GM18519 (cell line): ENCODE measurements at regions not wholly inside any gene's neighbourhood (a gene's known extent, or its start where the extent isn't known, plus 50 kb on each side); places are given as distances from the start of the nearest gene placed in this dataset.

Source experiments
- ATAC-seq: cut with Tn5 transposase; IDR thresholded peaks from one replicate; pipeline ENCODE4 v1.9.1; 2021; ENCODE audit warnings: mild to moderate bottlenecking, moderate library complexity; ENCODE audit not compliant: unreplicated experiment, low FRiP score

DNA sequence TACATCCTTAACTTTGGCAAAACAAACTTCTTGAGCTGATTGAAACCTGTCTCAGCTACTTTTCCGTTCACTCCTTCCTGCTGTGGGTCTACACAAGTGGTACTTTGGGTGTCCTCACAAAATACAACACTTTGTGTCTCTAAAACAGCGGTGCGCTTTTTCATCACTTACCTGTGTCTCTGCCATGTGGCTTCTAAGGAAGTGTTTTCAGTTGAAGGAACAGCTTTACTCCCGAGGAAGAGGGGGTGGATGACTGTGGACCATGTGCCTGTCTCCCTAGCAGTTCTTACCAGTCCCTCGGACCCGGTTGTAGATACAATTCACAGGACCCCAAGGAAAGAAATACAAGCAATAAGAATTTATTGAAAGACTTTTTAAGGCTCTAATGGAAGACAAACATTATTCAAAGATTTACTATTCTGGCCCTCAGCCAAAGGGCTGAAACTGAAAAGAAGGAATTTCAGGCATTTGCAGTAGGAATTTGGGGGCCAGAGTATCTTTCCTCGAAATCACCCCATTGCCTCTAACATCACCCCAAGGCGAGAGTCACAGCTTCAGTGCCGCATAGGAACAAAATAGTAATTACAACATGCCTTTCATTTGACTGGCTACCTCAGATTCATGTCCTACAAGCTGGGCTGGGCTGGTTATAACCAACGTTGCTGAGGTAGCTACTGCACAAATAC, 246.3 kb downstream of the ACTR3B start:
- no peak for ATAC-seq

- ATAC-seq: no peak
Measured at GRCh38 chr7:153006452-153006851, 246.9 kb downstream of the ACTR3B start.

GRCh38 chr7:153006911-153007310, 247.4 kb downstream of the ACTR3B start:
- no peak for ATAC-seq

DNA sequence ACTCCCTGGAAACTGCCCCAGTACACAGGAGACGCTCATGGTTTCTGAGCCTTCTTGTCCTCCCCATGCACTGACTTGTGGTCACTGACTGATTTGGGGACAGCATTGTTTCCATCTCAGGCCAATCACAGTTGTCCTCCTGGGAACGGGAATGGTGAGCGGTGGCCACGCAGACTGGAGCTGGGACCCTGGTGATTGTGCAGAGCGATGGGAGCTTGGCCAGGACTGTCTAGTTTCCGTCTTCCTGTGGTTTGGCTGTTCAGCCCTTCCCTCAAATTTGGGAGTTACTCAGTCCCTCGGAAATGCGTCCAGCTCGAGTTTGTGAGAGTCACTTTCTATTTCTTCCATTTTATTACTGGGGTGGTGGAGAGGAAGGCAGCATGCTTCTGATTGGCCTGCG, 250.9 kb downstream of the ACTR3B start:
- ATAC-seq: no peak

- no peak for ATAC-seq
Measured at GRCh38 chr7:153012203-153012602, 252.7 kb downstream of the ACTR3B start.

DNA sequence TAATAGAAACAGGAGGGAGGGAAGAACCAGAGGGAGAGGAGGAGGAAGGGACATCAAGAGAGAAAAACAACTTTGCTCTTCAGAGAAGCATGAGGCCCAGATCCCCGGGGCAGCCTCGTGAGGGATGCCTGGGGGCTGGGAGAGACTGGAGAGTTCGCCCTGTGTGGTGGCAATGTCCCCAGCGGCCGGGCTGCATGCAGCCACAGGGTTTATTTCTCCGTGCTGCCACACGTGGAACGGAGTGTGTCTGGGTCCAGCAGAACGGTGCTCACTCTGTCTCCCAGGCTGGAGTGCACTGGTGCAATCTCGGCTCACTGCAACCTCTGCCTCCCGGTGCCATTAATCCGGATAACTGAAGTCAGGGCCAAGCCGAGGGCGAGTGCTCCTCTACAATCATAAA, 257.7 kb downstream of the ACTR3B start:
- no peak for ATAC-seq

DNA sequence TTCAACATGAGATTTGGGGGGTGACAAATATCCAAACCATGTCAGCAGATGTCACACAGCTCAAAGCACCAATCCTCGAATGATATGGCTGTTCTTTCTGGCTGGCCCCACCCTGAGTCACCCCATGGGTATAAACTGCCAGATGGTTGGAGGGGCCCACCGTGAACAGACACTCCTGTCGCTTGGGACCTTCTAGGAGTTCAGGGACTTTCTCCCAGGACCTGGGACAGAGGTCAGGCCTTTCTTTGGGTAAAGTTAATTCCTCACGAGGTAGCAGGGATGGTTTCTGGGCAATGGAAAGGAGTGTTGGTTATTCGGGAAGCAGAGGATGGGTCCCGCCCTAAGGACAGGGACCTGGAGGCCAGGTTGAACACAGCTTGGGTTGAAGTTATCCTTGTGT, 262.0 kb downstream of the ACTR3B start:
- ATAC-seq: no peak

DNA sequence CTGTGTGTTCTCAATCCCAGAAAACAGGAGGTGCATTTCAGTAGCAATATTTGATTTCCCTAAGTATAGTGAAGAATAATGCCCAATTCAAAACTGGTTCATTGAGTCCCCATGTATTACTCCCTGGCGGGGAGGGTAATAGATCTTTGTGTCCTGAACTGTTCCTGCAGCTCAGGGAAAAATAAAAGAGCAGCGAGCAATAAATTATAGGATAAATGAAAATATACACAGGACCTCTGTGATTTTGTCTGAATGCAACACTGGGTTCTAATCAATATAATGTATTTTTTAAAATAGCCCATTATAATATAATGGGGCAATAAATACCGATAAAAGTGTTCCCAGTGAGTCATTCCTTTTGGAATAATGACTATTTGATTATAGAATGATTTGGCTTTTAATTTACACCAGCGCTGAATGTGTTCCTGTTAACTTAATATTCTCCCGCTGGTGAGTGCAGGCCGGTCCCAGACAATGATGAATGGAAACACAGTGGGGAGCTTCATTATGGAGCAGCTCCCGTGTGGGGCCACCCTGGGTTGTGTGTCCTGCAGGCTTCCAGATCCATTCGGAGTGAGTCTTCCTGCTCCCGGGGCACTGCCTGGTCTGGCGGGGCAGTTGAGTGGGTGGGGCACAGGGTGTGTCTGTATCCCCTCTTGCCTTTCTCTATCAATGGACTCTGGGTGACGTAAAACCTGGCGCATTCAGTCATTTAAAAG, 263.1 kb downstream of the ACTR3B start:
- ATAC-seq: no peak

DNA sequence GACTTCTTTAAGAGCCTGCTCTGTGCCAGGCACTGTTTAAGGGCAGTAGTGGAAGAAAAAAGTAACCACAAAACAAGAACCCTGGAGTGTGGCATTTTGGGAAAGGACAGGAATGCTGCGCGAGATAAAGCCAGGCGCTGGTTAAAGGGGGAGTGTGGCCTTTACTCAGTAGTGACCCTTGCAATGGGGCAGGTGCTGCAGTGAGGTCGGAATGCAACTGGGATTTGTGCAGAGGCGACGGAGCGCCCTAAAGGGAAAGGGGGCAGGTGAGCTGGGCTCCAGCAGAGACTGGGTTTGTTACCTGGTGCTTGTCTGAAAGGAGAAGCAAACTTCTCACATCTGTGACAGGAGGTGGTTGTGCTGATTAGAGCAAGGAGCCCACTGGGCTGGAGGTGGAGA, 263.6 kb downstream of the ACTR3B start:
- ATAC-seq: no peak

GRCh38 chr7:153027210-153027609, 267.7 kb downstream of the ACTR3B start:
- no peak for ATAC-seq

DNA sequence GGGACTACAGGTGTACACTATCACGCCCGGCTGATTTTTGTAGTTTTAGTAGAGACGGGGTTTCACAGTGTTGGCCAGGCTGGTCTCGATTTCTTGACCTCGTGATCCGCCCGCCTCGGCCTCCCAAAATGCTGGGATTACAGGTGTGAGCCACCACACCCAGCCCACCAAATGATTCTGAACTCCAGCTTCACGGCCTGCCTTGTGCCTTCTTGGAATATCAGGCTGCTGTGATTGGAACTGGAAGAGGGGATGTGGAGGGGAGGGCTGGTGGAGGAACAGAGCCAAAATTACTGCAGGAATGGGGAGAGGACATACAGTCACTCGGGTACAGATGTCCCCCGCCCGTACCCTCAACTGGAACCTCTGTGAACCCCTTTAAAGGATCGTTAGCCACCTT, 268.4 kb downstream of the ACTR3B start:
- no peak for ATAC-seq

GRCh38 chr7:153030976-153031375, 271.4 kb downstream of the ACTR3B start:
- ATAC-seq: no peak

DNA sequence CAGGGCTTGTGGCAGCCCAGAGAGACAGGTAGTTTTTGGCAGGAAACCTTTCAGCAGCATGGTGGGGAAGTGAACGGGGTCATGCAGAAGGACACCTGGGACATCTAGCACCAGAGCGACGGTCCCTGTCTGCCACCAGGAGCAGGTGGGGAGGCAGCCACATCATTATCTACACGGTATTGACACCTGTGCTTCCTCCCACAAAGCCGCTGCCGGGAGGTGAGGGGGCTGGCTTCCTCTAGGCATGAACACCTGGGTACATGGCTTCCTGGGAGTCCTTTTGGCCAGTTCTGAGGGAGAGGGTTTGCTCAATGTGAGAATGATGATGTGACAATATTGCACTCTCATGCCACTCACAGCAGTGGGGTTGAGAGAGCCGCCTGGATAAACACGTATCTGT, 275.2 kb downstream of the ACTR3B start:
- ATAC-seq: no peak

GRCh38 chr7:153036396-153037063, 277.0 kb downstream of the ACTR3B start:
- no peak for ATAC-seq

- ATAC-seq: no peak
Measured at GRCh38 chr7:153043440-153043839, 283.9 kb downstream of the ACTR3B start.

GRCh38 chr7:153044981-153045380, 285.4 kb downstream of the ACTR3B start:
- no peak for ATAC-seq

GRCh38 chr7:153047079-153047959, 287.8 kb downstream of the ACTR3B start:
- ATAC-seq: no peak

DNA sequence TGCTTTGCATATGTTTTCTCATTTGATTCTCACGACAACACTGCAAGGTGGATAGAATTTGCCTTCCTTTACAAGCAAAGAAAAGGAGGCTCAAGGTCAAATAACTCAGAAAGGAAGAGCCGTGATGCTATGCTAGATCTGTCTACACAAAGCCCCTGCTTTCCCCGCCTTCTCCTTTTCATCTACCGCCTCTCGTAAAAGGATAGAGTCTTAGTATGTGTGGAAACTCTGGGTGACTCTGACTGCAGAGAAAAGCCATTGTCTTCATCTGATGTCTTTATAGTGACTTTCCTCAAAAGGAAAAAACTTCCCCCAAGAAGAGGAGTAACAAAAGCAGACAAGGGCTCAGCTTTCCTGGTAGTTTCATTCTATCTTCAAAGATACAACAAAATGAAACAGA, 292.7 kb downstream of the ACTR3B start:
- ATAC-seq: no peak

DNA sequence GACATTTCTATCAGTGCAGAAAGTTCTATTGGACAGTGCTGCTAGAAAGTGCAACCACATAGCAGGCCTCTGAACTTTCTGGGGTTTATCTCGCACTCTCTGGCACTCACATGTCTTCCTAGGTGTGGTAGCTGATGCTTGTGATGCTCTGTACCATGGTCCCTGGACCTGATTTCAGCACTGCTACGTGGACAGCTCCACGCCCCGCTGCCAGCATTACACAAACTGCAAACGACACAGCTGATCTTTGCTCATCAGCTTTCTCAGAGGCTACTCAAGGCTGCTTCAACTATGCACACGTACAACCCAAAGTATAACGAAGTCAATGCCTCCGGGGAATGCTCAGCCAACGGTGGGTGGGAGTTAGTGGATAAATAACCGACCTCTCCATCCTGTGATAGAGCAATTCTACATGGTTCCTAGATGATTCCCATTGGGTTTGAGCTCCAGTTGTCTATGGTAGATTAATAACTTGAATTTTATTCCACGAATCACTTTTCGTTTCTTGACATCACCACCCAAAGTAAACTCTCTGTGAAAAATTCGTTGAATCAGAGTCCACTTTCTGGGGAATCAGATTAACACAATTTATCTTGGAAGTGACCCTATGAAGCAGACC, 302.5 kb downstream of the ACTR3B start:
- ATAC-seq: no peak

DNA sequence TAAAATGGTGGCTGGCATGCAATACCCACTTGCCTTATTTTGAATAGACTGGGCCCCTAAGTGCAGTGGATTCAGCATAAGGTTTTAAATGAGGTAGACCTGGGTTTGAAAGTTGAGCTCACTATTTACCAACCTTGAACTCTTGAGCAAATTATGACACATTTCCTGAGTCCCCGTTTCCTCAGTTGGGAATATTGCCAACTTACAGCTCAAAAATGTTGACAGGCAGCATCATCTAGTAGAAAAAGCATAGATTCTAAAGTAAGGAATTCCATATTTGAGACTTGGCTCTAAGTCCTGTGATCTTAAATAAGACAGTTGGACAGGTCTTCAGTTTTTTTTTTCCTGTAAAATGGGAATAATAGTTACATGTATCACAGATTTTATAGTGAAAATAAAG, 305.5 kb downstream of the ACTR3B start:
- ATAC-seq: no peak
